Endothelial cell of umbilical vein (primary cell): ENCODE measurements at regions not wholly inside any gene's neighbourhood (a gene's known extent, or its start where the extent isn't known, plus 50 kb on each side); places are given as distances from the start of the nearest gene placed in this dataset.

ENCODE experiments used
- BruUV-seq: library from RNA; stranded (reverse); fragments of 400-500 nt; replicated peaks from 2 replicates; lab custom pipeline; 2021; lab: Mats Ljungman, UMichigan
- CTCF ChIA-PET: fragments of 300-600, 350-600 bp; sonication (Branson Sonifier 250); formaldehyde crosslinking; loops from one replicate; lab custom pipeline; 2021; ENCODE audit warnings: antibody characterized with exemption, inconsistent platforms; lab: Charles Lee
- POLR2A ChIA-PET: fragments of 300-600, 350-600 bp; sonication (Branson Sonifier 250); formaldehyde crosslinking; loops from one replicate; lab custom pipeline; 2021; ENCODE audit warnings: antibody characterized with exemption, inconsistent platforms; lab: Charles Lee
- DNase-seq: peaks from one replicate; pipeline ENCODE4 v3.0.0-alpha.2; 2011; ENCODE audit warnings: low read depth, low spot score
- FAIRE-seq: peaks from 2 replicates; lab custom pipeline; 2011; peaks lifted over from hg19 to GRCh38; lab: Jason Lieb, UNC
- H2AFZ ChIP-seq: 2 replicates; pipeline ENCODE4 v1.6.0; 2012; ENCODE audit warnings: low read depth, low read length, control low read depth, inconsistent platforms
- H3K27ac ChIP-seq: 2 replicates; pipeline ENCODE4 v1.5.1; 2011; ENCODE audit warnings: low read depth, mild to moderate bottlenecking, control low read depth, low read length, moderate library complexity; ENCODE audit not compliant: insufficient read depth
- H3K27me3 ChIP-seq, 2 experiments: 2 replicates each; pipeline versions ENCODE4 v1.6.0 to v1.6.1; 2011; ENCODE audit warnings: low read length in 2 of 2, mixed read lengths in 1 of 2; ENCODE audit not compliant: control insufficient read depth in 2 of 2, insufficient read depth in 2 of 2
- H3K36me3 ChIP-seq, 2 experiments: 2 replicates in 1 of 2; 3 replicates in 1 of 2; pipeline ENCODE4 v1.5.1; 2011; ENCODE audit warnings: low read length in 2 of 2, mild to moderate bottlenecking in 1 of 2, moderate library complexity in 1 of 2; ENCODE audit not compliant: control insufficient read depth in 2 of 2, insufficient read depth in 2 of 2; ENCODE audit errors: extremely low read depth in 1 of 2
- H3K4me1 ChIP-seq: 3 replicates; pipeline ENCODE4 v1.5.1; 2011; ENCODE audit warnings: mild to moderate bottlenecking, low read length; ENCODE audit not compliant: control insufficient read depth, insufficient read depth; ENCODE audit errors: extremely low read depth
- H3K4me2 ChIP-seq: 2 replicates; pipeline ENCODE4 v1.6.1; 2011; ENCODE audit warnings: low read length, control low read depth, mixed read lengths; ENCODE audit not compliant: insufficient read depth
- H3K4me3 ChIP-seq, 3 experiments: fragments of 200-600 bp in 1 of 3; sonication (generic), shearing (Covaris generic) in 1 of 3; replicated peaks in 1 of 3; 2 replicates each; pipeline ENCODE4 v1.5.1; 2011 to 2016; ENCODE audit warnings: control low read depth in 3 of 3, low read length in 3 of 3, mild to moderate bottlenecking in 2 of 3, inconsistent platforms in 1 of 3, low read depth in 1 of 3, moderate library complexity in 1 of 3; ENCODE audit not compliant: insufficient read depth in 1 of 3
- H3K79me2 ChIP-seq: 2 replicates; pipeline ENCODE4 v1.6.0; 2012; ENCODE audit warnings: low read length, inconsistent platforms; ENCODE audit not compliant: control insufficient read depth, insufficient read depth
- H3K9ac ChIP-seq: replicated peaks from 2 replicates; pipeline ENCODE3; 2011; ENCODE audit warnings: low read length, control low read depth; ENCODE audit not compliant: insufficient read depth; ENCODE audit errors: extremely low read depth
- H3K9me1 ChIP-seq: replicated peaks from 3 replicates; pipeline ENCODE4 v1.6.0; 2011; ENCODE audit warnings: mild to moderate bottlenecking, low read length; ENCODE audit not compliant: control insufficient read depth, insufficient read depth; ENCODE audit errors: extremely low read depth
- H3K9me3 ChIP-seq: replicated peaks from 2 replicates; pipeline ENCODE4 v1.5.1; 2012; ENCODE audit warnings: low read length, inconsistent platforms; ENCODE audit not compliant: control insufficient read depth, insufficient read depth
- H4K20me1 ChIP-seq: replicated peaks from 2 replicates; pipeline ENCODE3; 2011; ENCODE audit warnings: mild to moderate bottlenecking, low read length; ENCODE audit not compliant: control insufficient read depth, insufficient read depth; ENCODE audit errors: extremely low read depth
- CTCF ChIP-seq, 2 donors: IDR thresholded peaks; 1 replicate in 1 of 2; 2 replicates in 1 of 2; pipeline ENCODE4 v1.5.1; 2011; ENCODE audit warnings: low read length in 2 of 2, mild to moderate bottlenecking in 2 of 2, moderate library complexity in 2 of 2, control low read depth in 1 of 2, inconsistent platforms in 1 of 2, low read depth in 1 of 2; ENCODE audit not compliant: insufficient read depth in 1 of 2; ENCODE audit errors: extremely low read depth in 1 of 2
- EZH2 ChIP-seq: IDR thresholded peaks from 2 replicates; pipeline ENCODE4 v1.6.1; 2012; ENCODE audit warnings: borderline replicate concordance, low read depth, mild to moderate bottlenecking, moderate library complexity, low read length, inconsistent platforms; ENCODE audit not compliant: severe bottlenecking
- FOS ChIP-seq: IDR thresholded peaks from 2 replicates; pipeline ENCODE4 v1.6.1; 2011; ENCODE audit warnings: mild to moderate bottlenecking, low read length, moderate library complexity, borderline replicate concordance; ENCODE audit not compliant: insufficient read depth
- GATA2 ChIP-seq: IDR thresholded peaks from 2 replicates; pipeline ENCODE4 v1.7.0; 2011; ENCODE audit warnings: low read depth, mild to moderate bottlenecking, moderate library complexity, mixed read lengths, low read length; ENCODE audit not compliant: insufficient read length, insufficient read depth
- JUN ChIP-seq: IDR thresholded peaks from 2 replicates; pipeline ENCODE4 v1.6.1; 2011; ENCODE audit warnings: borderline replicate concordance, low read depth; ENCODE audit not compliant: insufficient read length, insufficient read depth
- MAX ChIP-seq: IDR thresholded peaks from 2 replicates; pipeline ENCODE4 v1.6.1; 2011; ENCODE audit not compliant: insufficient read depth, insufficient read length
- MYC ChIP-seq: IDR thresholded peaks from one replicate; pipeline ENCODE4 v1.6.1; 2011; ENCODE audit warnings: mild to moderate bottlenecking, low read depth, low read length
- POLR2A ChIP-seq: IDR thresholded peaks from 2 replicates; pipeline ENCODE4 v1.6.1; 2012; ENCODE audit warnings: low read depth, mild to moderate bottlenecking, control low read depth, low read length
- POLR2AphosphoS5 ChIP-seq: IDR thresholded peaks from 2 replicates; pipeline ENCODE4 v1.6.1; 2012; ENCODE audit warnings: low read depth, mild to moderate bottlenecking, control low read depth, low read length, moderate library complexity; ENCODE audit not compliant: insufficient read depth
- dilution Hi-C: fragments of 300-500 bp; cut with MboI; formaldehyde crosslinking; loops from one replicate; pipeline ENCODE4 v1.15.0; 2019; ENCODE audit warnings: low sequenced_read_pairs; ENCODE audit not compliant: extremely low pct_ligation_motif_present
- intact Hi-C: fragments of 100-400 bp; cut with micrococcal nuclease; formaldehyde crosslinking; loops from one replicate; pipeline ENCODE4 v1.10.0; 2022

GRCh38 chr6:91310178-91310577 lies 723.3 kb upstream of the MAP3K7 start:
- CTCF ChIA-PET, result interaction anchor here (1.1 kb wide), 1 partner anchor 15 kb away, joined by 3 read pairs; no protein-coding TSS in a partner anchor
- Histone ChIP-seq H2AFZ (no peak overlapping the region), H3K27ac (no peak overlapping the region), H3K4me3 (no peak overlapping the region), H4K20me1 (no peaks in the 10 kb centered on the region), H3K9me1 (no peaks in the 10 kb centered on the region), H3K4me1 (no peaks in the 10 kb centered on the region), H3K9ac (no peak overlapping the region), H3K9me3 (no peaks in the 10 kb centered on the region), H3K4me2 (no peak overlapping the region), H3K79me2 (no peaks in the 10 kb centered on the region), H3K27me3 (no peaks in the 10 kb centered on the region), H3K36me3 (no peaks in the 10 kb centered on the region)
- FAIRE-seq (no peak), DNase-seq (no peak)
- dilution Hi-C loops (no loop called here), intact Hi-C loops (no loop called here)
- TF ChIP-seq POLR2AphosphoS5 (no peak), GATA2 (no peak), MAX (no peak), FOS (no peak)
- POLR2A ChIA-PET, result no interaction called here
- no TSS peak for BruUV-seq

- no TSS peak for BruUV-seq
- Histone ChIP-seq H3K4me2 (no peak overlapping the region), H2AFZ (no peak overlapping the region), H3K9ac (no peak overlapping the region), H3K27ac (no peak overlapping the region), H4K20me1 (no peaks in the 10 kb centered on the region), H3K27me3 (no peaks in the 10 kb centered on the region), H3K9me1 (no peaks in the 10 kb centered on the region), H3K79me2 (no peaks in the 10 kb centered on the region), H3K4me1 (no peaks in the 10 kb centered on the region), H3K36me3 (no peaks in the 10 kb centered on the region), H3K9me3 (no peaks in the 10 kb centered on the region), H3K4me3 (no peak overlapping the region)
- no peak for DNase-seq
- dilution Hi-C loops, result no loop called here
- intact Hi-C loops, result no loop called here
- TF ChIP-seq MAX (no peak), GATA2 (no peak), CTCF (IDR thresholded peaks at IDR 0.05; ENCODE audit: extremely low read depth in 1 of 2, insufficient read depth in 1 of 2, low read depth in 1 of 2, low read length in 2 of 2) (no peak), JUN (no peak), FOS (no peak), EZH2 (no peak), POLR2AphosphoS5 (no peak), POLR2A (no peak), MYC (no peak)
- FAIRE-seq, result no peak
- ChIA-PET POLR2A (no interaction called here), CTCF (no interaction called here)
Measured at GRCh38 chr6:91305755-91306154, 718.9 kb upstream of the MAP3K7 start.
